Ovary (tissue), 3 donors: ENCODE measurements at regions not wholly inside any gene's neighbourhood (a gene's known extent, or its start where the extent isn't known, plus 50 kb on each side); places are given as distances from the start of the nearest gene placed in this dataset.

Source experiments
- EP300 ChIP-seq: sonication (generic); formaldehyde crosslinking; IDR thresholded peaks from one replicate; pipeline ENCODE4 v1.6.1; 2017; ENCODE audit warnings: antibody characterized with exemption
- POLR2A ChIP-seq: fragments of 450-650 bp; IDR thresholded peaks from one replicate; pipeline ENCODE4 v1.6.1; 2017; ENCODE audit warnings: antibody characterized with exemption, mild to moderate bottlenecking, moderate library complexity
- TF ChIP-seq, protein P1 (sequence below), 3 donors: fragments of 450-650 bp in 2 of 3; fragments of 200-600 bp in 1 of 3; IDR thresholded peaks; one replicate each; pipeline versions ENCODE4 v1.5.1 to v1.8.0; 2016 to 2022; ENCODE audit warnings: antibody characterized with exemption in 3 of 3, mild to moderate bottlenecking in 1 of 3
- donor health status: DM: no; HTN: no; CAD: no.

DNA sequence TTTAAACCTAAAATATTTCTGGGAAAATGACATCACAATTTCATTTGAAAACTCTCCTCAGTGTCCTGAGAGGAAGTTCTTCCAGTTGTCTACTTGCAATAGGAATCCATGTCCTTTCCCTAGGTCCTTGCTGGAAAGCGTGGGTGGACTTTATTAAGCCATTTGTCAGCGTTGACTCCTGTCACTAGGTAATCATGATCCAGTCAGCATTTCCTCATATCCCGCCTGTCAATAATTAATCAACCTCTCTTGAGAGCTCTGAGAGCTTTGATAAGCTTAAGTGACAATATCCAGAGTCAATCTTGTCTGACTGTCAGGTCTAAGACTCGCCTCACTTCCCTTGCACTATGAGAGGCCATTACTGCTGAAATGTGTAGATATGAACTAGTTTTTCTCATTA is 107.2 kb upstream of the SLIT3 start:
- TF ChIP-seq, protein P1, sequence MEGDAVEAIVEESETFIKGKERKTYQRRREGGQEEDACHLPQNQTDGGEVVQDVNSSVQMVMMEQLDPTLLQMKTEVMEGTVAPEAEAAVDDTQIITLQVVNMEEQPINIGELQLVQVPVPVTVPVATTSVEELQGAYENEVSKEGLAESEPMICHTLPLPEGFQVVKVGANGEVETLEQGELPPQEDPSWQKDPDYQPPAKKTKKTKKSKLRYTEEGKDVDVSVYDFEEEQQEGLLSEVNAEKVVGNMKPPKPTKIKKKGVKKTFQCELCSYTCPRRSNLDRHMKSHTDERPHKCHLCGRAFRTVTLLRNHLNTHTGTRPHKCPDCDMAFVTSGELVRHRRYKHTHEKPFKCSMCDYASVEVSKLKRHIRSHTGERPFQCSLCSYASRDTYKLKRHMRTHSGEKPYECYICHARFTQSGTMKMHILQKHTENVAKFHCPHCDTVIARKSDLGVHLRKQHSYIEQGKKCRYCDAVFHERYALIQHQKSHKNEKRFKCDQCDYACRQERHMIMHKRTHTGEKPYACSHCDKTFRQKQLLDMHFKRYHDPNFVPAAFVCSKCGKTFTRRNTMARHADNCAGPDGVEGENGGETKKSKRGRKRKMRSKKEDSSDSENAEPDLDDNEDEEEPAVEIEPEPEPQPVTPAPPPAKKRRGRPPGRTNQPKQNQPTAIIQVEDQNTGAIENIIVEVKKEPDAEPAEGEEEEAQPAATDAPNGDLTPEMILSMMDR (IDR thresholded peaks at IDR 0.05): no peak
- TF ChIP-seq EP300: no peak
- no peak for TF ChIP-seq POLR2A
